GM23338 (cell line): ENCODE measurements at regions not wholly inside any gene's neighbourhood (a gene's known extent, or its start where the extent isn't known, plus 50 kb on each side); places are given as distances from the start of the nearest gene placed in this dataset.

Experiments
- ATAC-seq: fragments of 200-7000 bp; cut with Tn5 transposase; 3 replicates; pipeline ENCODE4 v1.9.1; 2020
- DNase-seq: peaks from one replicate; pipeline ENCODE4 v3.0.0-alpha.2; 2015; ENCODE audit warnings: low spot score
- H2AFZ ChIP-seq: fragments of 200-600 bp; sonication (generic); 2 replicates; pipeline ENCODE4 v1.8.0; 2016; ENCODE audit warnings: antibody characterized with exemption, mild to moderate bottlenecking, moderate library complexity
- H3F3A ChIP-seq: fragments of 200-600 bp; sonication (generic); replicated peaks from 2 replicates; pipeline ENCODE4 v1.8.0; 2017; ENCODE audit warnings: antibody characterized with exemption, mixed run types, low read depth
- H3K27ac ChIP-seq: fragments of 200-600 bp; sonication (generic); 2 replicates; pipeline ENCODE4 v1.6.1; 2016; ENCODE audit warnings: low read depth
- H3K27me3 ChIP-seq: fragments of 200-600 bp; sonication (generic); 2 replicates; pipeline ENCODE4 v1.8.0; 2016; ENCODE audit warnings: mild to moderate bottlenecking, mixed run types, moderate library complexity; ENCODE audit not compliant: insufficient read depth
- H3K36me3 ChIP-seq: fragments of 200-600 bp; sonication (generic); 2 replicates; pipeline ENCODE4 v1.8.0; 2016; ENCODE audit warnings: mild to moderate bottlenecking; ENCODE audit not compliant: insufficient read depth
- H3K4me1 ChIP-seq: fragments of 200-600 bp; sonication (generic); 2 replicates; pipeline ENCODE4 v1.8.0; 2016; ENCODE audit warnings: mild to moderate bottlenecking, moderate library complexity; ENCODE audit not compliant: insufficient read depth
- H3K4me2 ChIP-seq: fragments of 200-600 bp; sonication (generic); 2 replicates; pipeline ENCODE4 v1.7.1; 2017; ENCODE audit warnings: mixed run types
- H3K4me3 ChIP-seq: fragments of 200-600 bp; sonication (generic); 2 replicates; pipeline ENCODE4 v1.6.1; 2016; ENCODE audit warnings: mixed run types
- H3K79me2 ChIP-seq: fragments of 200-600 bp; sonication (generic); replicated peaks from 2 replicates; pipeline ENCODE4 v1.8.0; 2017; ENCODE audit warnings: mild to moderate bottlenecking; ENCODE audit not compliant: insufficient read depth
- H3K9me2 ChIP-seq: fragments of 200-600 bp; sonication (generic); 2 replicates; pipeline ENCODE4 v1.8.0; 2017; ENCODE audit not compliant: insufficient read depth
- H4K20me1 ChIP-seq: fragments of 200-600 bp; sonication (generic); replicated peaks from 2 replicates; pipeline ENCODE4 v1.8.0; 2017; ENCODE audit warnings: mild to moderate bottlenecking; ENCODE audit not compliant: insufficient read depth
- H3K27ac Mint-ChIP-seq: 2 replicates; pipeline ENCODE4 v1.8.0; 2020; ENCODE audit warnings: inconsistent platforms, mild to moderate bottlenecking, moderate library complexity, mixed read lengths
- H3K27me3 Mint-ChIP-seq: 3 replicates; pipeline ENCODE4 v1.8.0; 2022; ENCODE audit warnings: low read depth, mild to moderate bottlenecking, moderate library complexity, mixed read lengths, inconsistent platforms; ENCODE audit not compliant: insufficient read depth, poor library complexity
- H3K36me3 Mint-ChIP-seq: 3 replicates; pipeline ENCODE4 v1.8.0; 2021; ENCODE audit warnings: low read depth, mild to moderate bottlenecking, inconsistent platforms, moderate library complexity, mixed read lengths
- H3K4me1 Mint-ChIP-seq: 3 replicates; pipeline ENCODE4 v1.8.0; 2020; ENCODE audit warnings: mild to moderate bottlenecking, inconsistent platforms, mixed read lengths
- H3K4me3 Mint-ChIP-seq: 3 replicates; pipeline ENCODE4 v1.8.0; 2021; ENCODE audit warnings: moderate library complexity, mild to moderate bottlenecking, inconsistent platforms, mixed read lengths
- H3K9me3 Mint-ChIP-seq: 3 replicates; pipeline ENCODE4 v1.8.0; 2020; ENCODE audit warnings: moderate library complexity, mild to moderate bottlenecking, inconsistent platforms, mixed read lengths
- CREB1 ChIP-seq: fragments of 250-450 bp; sonication (Bioruptor Pico); IDR thresholded peaks from 2 replicates; pipeline ENCODE4 v1.5.0; 2020; ENCODE audit warnings: low read depth, mild to moderate bottlenecking, moderate library complexity
- CTCF ChIP-seq, 2 experiments: fragments of 200-600 bp in 1 of 2; sonication (generic) in 1 of 2; conservative IDR thresholded peaks; 2 replicates each; pipeline versions ENCODE4 v1.5.1 to v1.6.1; 2016 to 2017; ENCODE audit warnings: antibody characterized with exemption in 2 of 2, low read depth in 2 of 2, mild to moderate bottlenecking in 2 of 2, moderate library complexity in 1 of 2
- ETS1 ChIP-seq: IDR thresholded peaks from 2 replicates; pipeline ENCODE4 v1.6.1; 2016; ENCODE audit warnings: antibody characterized with exemption
- EZH2 ChIP-seq: fragments of 200-600 bp; sonication (generic); IDR thresholded peaks from one replicate; pipeline ENCODE4 v1.8.0; 2017; ENCODE audit warnings: antibody characterized with exemption, mild to moderate bottlenecking, low read depth; ENCODE audit not compliant: unreplicated experiment
- EZH2phosphoT487 ChIP-seq: fragments of 200-600 bp; sonication (generic); IDR thresholded peaks from one replicate; pipeline ENCODE4 v1.8.1; 2018; ENCODE audit warnings: antibody characterized with exemption; ENCODE audit not compliant: unreplicated experiment
- JUNB ChIP-seq: IDR thresholded peaks from one replicate; pipeline ENCODE4 v1.6.1; 2016; ENCODE audit warnings: antibody characterized with exemption; ENCODE audit not compliant: unreplicated experiment
- NANOG ChIP-seq: IDR thresholded peaks from 2 replicates; pipeline ENCODE4 v1.6.1; 2016; ENCODE audit warnings: antibody characterized with exemption, borderline replicate concordance
- POLR2AphosphoS5 ChIP-seq: IDR thresholded peaks from 2 replicates; pipeline ENCODE4 v1.6.1; 2016; ENCODE audit warnings: antibody characterized with exemption, low read depth
- REST ChIP-seq: IDR thresholded peaks from one replicate; pipeline ENCODE4 v1.6.1; 2018; ENCODE audit warnings: antibody characterized with exemption; ENCODE audit not compliant: unreplicated experiment
- STAT1 ChIP-seq: IDR thresholded peaks from one replicate; pipeline ENCODE4 v1.6.1; 2016; ENCODE audit warnings: antibody characterized with exemption; ENCODE audit not compliant: unreplicated experiment
- ZNF114 ChIP-seq: fragments of 250-450 bp; sonication (Bioruptor Pico); IDR thresholded peaks from 2 replicates; pipeline ENCODE4 v1.5.0; 2020; ENCODE audit warnings: mild to moderate bottlenecking, moderate library complexity
- ZNF331 ChIP-seq: fragments of 250-450 bp; sonication (Bioruptor Pico); IDR thresholded peaks from 2 replicates; pipeline ENCODE4 v1.5.0; 2020; ENCODE audit warnings: low read depth, mild to moderate bottlenecking, moderate library complexity
- ZNF462 ChIP-seq: fragments of 250-450 bp; sonication (Bioruptor Pico); IDR thresholded peaks from 2 replicates; pipeline ENCODE4 v1.5.0; 2020; ENCODE audit warnings: mild to moderate bottlenecking, moderate library complexity

GRCh38 chr5:99926463-99926862 is 608.7 kb upstream of the FAM174A start:
- Histone ChIP-seq H3K4me3 (no peak overlapping the region), H2AFZ (no peak overlapping the region), H3K79me2 (no peaks in the 10 kb centered on the region), H3K27ac (no peak overlapping the region), H3K9me2 (no peaks in the 10 kb centered on the region), H3K27me3 (no peaks in the 10 kb centered on the region), H3K4me1 (no peaks in the 10 kb centered on the region), H3K36me3 (no peaks in the 10 kb centered on the region), H3F3A (no peaks in the 10 kb centered on the region), H4K20me1 (no peaks in the 10 kb centered on the region), H3K4me2 (no peak overlapping the region)
- H3K4me3 Mint-ChIP-seq = no peak overlapping the region
- DNase-seq (no peak), ATAC-seq (no peak)
- H3K27ac Mint-ChIP-seq = no peak overlapping the region
- TF ChIP-seq STAT1 (no peak), EZH2phosphoT487 (no peak), REST (no peak), CTCF (conservative IDR thresholded peaks at IDR 0.05; ENCODE audit: low read depth in 2 of 2) (no peak), ETS1 (no peak), NANOG (no peak), ZNF462 (CRISPR knock-in tag) (no peak), ZNF331 (CRISPR knock-in tag) (no peak), CREB1 (CRISPR knock-in tag) (no peak), JUNB (no peak), POLR2AphosphoS5 (no peak), EZH2 (no peak), ZNF114 (CRISPR knock-in tag) (no peak)
- no peaks in the 10 kb centered on the region for H3K4me1 Mint-ChIP-seq
- peaks cover 1% of the 10 kb centered on the region for H3K27me3 Mint-ChIP-seq
- peaks cover 3% of the 10 kb centered on the region; the same call in 1 of the 3 replicates for H3K36me3 Mint-ChIP-seq
- H3K9me3 Mint-ChIP-seq = peaks cover 10% of the 10 kb centered on the region; the same call in 2 of the 3 replicates
